GM21447 (cell line): ENCODE measurements at regions not wholly inside any gene's neighbourhood (a gene's known extent, or its start where the extent isn't known, plus 50 kb on each side); places are given as distances from the start of the nearest gene placed in this dataset.
"Not testable (repeated sequence)": the region's sequence is repeated elsewhere in the genome, so short reads cannot be mapped to it uniquely, and the experiment has no call there.

Source experiments
- ATAC-seq: cut with Tn5 transposase; IDR thresholded peaks from one replicate; pipeline ENCODE4 v1.9.1; 2021; ENCODE audit not compliant: unreplicated experiment

DNA sequence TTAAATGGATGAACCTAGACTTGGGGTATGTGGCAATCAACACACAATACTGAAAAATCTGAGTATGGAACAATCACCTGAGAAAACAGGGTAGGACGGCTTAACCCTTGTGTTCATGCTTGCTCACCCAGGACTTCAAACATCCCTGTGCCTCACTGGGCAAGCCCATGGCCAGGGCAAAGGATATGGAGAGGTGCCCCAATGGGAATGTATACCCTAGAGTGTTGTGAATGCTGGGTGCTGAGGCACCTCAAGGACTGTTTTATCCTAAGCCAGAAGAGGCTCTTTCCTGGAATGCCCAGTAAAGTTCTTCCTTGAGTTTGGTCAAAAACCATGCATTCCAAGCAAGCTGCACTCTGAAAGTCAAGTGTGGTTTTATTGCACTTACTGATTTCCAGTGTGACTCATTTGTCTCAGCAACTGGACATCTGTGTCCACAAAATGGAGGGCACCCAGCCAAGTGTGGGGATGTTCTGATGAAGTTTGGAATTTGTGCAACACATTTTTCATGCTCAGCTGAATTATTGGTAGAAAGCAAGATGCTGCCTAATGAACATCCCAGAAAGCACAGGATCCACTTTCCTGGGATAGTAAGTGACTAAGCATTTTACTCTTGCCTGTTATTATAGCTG, 531.3 kb downstream of the RFC3 start:
- no peak for ATAC-seq

GRCh38 chr13:34350671-34351070, 532.7 kb downstream of the RFC3 start:
- ATAC-seq = no peak

DNA sequence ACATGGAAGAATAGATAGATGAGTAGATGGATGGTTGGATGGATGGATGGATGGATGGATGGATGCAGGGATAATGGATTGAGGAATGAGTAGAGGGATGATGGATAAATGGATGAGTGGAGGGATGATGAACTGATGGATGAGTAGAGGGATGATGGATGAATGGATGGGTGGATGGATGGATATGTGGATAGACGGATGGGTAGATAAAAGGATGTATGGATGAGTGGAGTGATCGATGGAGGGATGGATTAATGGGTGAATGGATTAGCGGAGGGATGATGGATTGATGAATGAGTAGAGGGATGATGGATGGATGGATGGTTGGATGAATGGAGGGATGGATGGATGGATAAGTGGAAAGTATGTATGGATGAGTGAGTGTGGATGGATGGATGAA, 533.2 kb downstream of the RFC3 start:
- no peak for ATAC-seq

DNA sequence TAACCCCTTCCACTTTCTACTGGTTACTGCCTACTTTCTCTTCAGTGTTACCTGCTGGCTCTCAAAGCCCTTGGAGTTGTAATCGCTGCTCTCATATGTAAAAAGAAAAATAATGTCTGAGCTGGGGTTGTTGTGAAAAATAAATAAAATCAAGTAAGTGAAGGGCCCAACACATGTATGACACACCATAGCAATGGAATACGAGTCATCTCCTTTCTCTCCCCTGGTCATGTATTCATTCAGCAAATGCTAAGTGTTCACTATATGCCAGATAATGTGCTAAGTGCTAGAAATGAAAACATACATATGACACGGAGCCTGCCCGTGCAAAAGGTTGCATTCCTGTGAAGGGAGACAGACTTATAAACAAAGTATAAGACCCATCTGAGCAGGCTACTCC, 535.0 kb downstream of the RFC3 start:
- no peak for ATAC-seq

DNA sequence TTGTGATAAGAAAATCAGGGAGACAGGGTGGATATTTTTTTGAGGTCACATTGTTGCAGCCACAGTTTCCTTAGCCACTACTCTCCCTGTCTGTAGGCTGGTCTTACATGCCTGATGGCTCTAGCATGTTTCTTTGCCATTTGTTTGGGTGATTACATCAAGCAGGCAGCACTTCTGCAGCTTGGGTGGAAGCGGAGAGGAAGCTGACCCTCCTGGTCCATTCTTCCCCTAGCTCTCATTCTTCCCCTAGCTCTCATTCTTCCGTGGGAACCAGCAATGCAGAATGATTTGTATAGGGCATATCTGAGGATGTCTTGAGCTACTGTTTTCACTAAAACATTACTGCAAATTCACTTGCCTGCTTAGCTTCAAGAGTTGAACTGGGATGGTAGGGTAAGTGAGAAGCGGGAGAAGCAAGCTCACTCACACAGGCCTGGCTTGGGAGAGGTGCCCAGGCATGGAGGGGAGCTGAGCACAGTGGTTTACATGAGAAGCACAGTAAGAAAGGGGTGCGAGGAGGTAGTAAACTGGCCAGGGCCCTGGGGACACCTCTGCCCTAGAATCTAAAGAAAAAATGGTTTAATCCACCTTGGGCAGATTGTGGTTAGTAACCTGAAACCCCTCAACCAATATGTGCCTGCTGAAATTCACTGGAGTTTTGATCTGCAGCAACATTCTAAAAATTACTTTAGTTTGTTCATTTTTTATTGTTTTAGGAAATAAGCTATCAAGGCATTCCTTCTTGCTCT, 538.9 kb downstream of the RFC3 start:
- no peak for ATAC-seq

- no peak for ATAC-seq
These were observed 539.7 kb downstream of the RFC3 start for GRCh38 chr13:34357435-34358232.

GRCh38 chr13:34358811-34359513, 541.0 kb downstream of the RFC3 start:
- ATAC-seq = no peak

DNA sequence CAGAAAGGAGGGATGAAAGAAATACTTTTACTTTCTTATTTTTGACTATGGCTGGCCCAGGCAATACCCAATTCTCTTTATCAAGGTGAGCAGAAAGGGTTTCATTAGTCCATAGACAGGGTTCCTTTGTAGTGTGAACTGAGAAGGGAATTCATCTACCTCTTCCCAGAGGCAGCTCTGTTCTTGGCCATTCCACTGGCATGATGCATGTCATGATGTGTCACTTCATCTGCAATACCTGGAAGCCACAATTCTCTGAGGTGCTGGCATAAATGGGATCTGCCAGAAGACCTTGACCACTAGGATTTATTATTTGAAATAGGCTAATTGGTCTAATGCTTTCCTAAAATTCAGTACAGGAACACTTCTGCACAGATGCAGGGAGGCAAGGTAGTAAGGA, 542.8 kb downstream of the RFC3 start:
- no peak for ATAC-seq

DNA sequence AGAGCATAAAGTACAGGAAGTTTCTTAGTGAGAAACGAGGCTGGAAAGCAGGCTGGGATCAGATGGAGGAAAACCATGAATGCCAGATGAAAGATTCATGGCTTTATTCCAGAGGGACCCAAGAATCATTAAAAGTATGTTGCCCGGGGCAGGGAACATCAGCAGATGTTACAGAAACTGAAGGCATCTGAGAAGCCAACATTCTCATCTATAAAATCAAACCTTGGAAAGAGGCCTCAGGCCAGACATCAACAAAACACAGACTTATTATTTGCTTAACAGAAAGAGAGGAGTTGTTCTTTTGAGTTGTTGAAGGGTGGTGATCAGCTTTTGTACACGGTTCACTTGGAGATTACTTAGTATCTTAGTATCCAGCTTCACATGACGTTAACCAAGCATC, 543.6 kb downstream of the RFC3 start:
- no peak for ATAC-seq

GRCh38 chr13:34363266-34363665, 545.3 kb downstream of the RFC3 start:
- ATAC-seq = no peak

DNA sequence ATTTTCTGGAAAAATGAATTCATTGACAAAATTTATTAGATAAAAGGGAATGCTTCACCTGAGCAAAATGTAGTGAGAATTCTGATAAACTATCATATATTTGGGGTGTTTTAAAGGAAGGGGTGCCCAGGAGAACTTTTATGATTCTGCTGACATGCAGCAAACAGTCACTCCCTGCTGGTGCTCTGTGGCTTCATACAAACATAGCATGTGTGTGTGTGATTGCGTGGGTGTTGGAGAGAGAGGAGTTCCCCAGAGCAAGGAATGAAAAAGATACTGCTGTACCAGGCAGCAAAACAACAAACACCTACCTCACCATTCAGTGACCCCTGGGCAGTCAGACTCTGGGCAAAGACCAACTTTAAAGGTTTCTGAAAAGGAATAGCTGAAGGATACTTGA, 546.7 kb downstream of the RFC3 start:
- no peak for ATAC-seq

GRCh38 chr13:34369931-34370330, 552.0 kb downstream of the RFC3 start:
- ATAC-seq = no peak

GRCh38 chr13:34371108-34371507, 553.2 kb downstream of the RFC3 start:
- no peak for ATAC-seq

DNA sequence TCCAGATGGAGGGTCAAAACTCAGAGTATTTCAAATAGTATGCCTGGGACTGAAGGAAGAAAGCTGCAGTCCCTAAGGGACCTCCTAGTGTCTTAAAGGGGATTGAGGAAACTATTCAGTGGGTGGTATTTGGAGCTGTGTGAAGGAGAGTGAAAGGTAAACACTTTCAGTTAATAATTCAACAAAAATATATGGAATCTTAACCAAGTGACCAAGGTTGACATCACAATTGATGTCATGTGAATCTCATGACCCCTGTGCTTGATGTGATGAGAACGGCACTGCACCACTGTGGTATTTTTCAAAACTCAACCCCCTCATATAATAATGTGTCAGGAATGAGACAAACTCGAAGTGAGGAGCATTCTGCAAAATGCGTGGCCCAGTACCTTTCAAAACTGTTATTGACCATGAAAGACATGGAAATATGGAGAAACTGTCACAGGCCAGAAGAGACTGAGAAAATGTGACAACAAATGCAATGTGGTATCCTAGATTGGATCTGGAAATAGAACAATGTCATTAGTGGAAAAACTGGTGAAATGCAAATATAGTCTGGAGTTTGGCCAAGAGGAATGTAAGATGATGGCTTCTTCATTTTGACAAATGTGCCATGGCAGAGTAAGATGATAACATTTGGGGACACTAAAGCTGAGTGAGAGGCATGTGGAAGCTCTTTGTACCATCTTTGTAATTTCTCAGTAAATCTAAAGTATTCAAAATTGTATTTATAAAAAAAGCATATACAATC, 553.9 kb downstream of the RFC3 start:
- no peak for ATAC-seq

DNA sequence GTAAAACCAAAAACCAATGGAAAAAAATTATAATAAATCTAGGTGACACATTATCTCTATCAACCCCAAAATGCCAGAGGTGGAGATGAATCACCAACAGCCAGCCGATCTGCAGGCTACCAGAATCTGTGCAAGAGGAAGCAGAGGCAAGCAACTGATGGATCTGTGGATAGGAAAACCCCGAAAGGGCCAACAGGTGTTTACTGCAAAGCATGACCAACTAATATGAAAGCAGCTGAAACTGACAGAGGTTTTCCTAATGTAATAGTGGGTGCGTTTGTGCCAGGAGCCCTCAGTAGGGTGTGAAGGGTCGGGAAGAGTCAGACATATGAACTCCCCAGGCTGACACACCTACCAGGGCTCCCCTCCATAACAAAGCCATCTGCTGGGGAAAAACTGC, 554.6 kb downstream of the RFC3 start:
- no peak for ATAC-seq

GRCh38 chr13:34376483-34376882, 558.5 kb downstream of the RFC3 start:
- no peak for ATAC-seq

DNA sequence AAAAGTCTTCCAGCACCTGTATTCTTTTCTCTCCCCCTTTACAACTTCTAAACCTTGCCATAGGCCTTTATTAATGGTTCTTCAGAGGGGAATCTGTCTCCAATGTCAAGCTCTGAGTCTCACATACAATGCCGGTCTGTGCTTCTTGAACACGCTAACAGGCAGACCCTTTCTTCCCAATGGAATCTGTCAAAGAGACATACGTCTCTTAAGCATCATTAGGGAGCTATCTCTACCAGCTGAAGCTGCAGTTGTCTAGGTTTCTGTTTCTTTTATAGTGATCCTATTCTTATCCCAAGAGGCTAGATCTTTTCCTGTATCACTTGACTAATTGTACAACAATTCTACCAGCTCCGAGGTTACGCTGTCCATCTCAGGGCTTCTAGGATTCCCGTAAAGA, 560.8 kb upstream of the NBEA start:
- ATAC-seq = no peak

GRCh38 chr13:34383728-34384127, 558.3 kb upstream of the NBEA start:
- ATAC-seq = no peak

GRCh38 chr13:34386229-34386628, 555.8 kb upstream of the NBEA start:
- ATAC-seq = not testable (repeated sequence)

DNA sequence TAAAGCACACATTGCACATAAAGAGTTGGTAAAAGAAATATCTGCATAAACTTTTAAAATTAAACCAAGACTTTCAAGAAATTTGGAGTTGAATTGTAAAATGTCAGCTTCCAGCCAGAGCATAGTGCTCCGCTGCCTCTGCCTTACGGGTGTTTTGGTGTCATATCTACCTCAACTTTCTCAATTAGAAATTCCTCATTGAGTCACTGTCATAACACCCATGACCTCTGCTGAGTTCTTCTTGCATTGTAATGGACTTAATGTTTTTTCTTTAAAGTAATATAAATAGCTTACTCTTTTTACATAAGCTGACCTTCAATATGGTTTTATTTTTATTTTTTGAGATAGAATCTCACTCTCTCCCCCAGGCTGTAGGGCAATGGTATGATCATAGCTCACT, 551.0 kb upstream of the NBEA start:
- no peak for ATAC-seq

DNA sequence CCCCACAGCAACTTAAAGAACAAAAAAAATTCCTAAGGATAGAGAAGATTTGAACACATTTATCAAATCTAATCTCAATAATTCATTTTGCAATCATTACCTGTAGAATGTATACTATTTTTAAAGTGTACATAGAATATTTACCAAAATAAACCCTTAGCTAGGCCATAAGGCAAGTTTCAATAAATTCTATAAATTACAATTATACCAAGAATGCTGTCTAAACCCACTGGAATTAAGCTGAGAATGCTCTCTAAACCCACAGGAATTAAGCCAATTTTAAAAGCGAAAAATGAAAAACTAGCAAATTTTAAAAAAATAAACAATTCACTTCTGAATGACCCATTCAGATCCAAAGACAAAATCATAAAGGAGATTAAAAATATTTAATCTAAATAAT, 540.4 kb upstream of the NBEA start:
- no peak for ATAC-seq
